Frontal cortex (tissue), 3 donors: ENCODE measurements at regions not wholly inside any gene's neighbourhood (a gene's known extent, or its start where the extent isn't known, plus 50 kb on each side); places are given as distances from the start of the nearest gene placed in this dataset.
A peak's percentile ranks its signal among the peaks of the same experiment; 100 is the strongest.

Experiments used
- DNase-seq, 2 donors: peaks; one replicate each; pipeline ENCODE4 v3.0.0; 2012; ENCODE audit warnings: low spot score in 2 of 2
- FAIRE-seq: peaks from 2 replicates; lab custom pipeline; 2012; peaks lifted over from hg19 to GRCh38; lab: Jason Lieb, UNC
- donor health status: control.
- donor health status: control.
- donor health status: control.

GRCh38 chr5:88666761-88667495, 216.1 kb downstream of the MEF2C start:
- FAIRE-seq (no peak), DNase-seq (no peak)

- FAIRE-seq (no peak), DNase-seq (no peak)
Observed at GRCh38 chr5:88665750-88666215, 217.2 kb downstream of the MEF2C start.

DNA sequence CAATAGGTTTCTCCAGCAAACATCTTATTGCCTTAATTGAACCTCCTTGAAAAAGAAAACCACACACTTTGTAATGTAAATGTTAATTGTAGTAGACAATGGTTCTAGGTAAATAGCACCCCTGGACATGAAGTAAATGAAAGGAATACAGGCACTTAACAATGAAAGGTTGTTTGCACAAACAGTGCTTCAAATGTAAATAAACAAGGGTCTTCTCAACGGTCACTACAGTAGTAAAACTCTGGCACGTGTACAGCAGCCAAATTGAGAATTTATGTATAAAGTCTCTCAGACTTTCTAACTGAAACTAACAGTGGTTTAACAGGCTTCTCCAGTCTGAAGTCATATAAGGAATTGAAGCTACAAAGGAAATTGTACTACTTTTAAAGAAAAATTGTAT, 218.3 kb downstream of the MEF2C start:
- no peak for FAIRE-seq
- DNase-seq, result no peak

GRCh38 chr5:88663793-88664216, 219.2 kb downstream of the MEF2C start:
- DNase-seq, result no peak
- peak; percentile 24 for FAIRE-seq

GRCh38 chr5:88662846-88663245, 220.1 kb downstream of the MEF2C start:
- DNase-seq (no peak), FAIRE-seq (no peak)

- DNase-seq, result no peak
- FAIRE-seq, result no peak
Observed at GRCh38 chr5:88661806-88662207, 221.2 kb downstream of the MEF2C start.

DNA sequence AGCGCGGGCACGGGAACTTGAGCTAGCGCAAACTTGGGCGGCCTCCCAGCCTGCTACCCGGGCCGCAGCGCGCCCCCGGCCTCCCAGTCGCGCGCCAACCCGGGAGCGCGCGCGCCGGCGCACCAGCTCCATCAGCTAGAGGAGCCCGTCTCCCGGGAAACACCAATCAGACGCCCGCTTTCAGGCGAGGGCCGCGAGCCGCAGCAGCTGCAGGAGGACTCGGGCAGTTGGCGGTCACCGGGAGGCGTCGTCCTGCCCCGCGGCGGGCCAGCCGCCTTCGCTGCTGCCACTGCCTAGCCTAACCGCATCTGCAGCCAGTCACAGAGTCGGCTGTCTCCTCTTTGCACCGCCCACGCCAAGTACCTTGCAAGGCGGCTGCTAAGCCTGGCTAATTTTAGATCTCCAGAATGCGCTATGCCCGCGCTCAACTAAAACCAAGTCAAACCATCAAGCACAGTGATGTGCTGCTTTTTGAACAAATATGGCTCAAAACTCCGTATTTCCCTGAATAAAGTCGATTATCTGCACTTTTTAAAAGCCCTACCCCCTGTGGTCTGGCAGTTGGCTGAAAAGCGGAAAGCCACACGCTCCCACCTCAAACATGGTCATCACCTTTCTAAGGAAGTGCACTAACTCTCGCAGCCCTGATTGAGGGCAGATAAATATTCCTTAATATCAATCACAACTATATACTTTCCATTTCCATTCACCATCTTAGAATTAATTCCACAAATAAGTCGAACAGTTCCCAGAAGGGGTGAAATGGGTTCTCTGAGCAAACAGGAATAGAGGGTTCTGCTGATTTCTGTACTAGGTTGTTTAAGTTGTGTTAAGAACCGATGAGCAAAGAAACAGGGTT, 221.8 kb downstream of the MEF2C start:
- no peak for FAIRE-seq
- peak; percentile 80 to 86 for DNase-seq

- FAIRE-seq, result no peak
- peak in 1 of 2 donors; percentile 37 for DNase-seq
Observed at GRCh38 chr5:88660264-88660946, 222.6 kb downstream of the MEF2C start.

DNA sequence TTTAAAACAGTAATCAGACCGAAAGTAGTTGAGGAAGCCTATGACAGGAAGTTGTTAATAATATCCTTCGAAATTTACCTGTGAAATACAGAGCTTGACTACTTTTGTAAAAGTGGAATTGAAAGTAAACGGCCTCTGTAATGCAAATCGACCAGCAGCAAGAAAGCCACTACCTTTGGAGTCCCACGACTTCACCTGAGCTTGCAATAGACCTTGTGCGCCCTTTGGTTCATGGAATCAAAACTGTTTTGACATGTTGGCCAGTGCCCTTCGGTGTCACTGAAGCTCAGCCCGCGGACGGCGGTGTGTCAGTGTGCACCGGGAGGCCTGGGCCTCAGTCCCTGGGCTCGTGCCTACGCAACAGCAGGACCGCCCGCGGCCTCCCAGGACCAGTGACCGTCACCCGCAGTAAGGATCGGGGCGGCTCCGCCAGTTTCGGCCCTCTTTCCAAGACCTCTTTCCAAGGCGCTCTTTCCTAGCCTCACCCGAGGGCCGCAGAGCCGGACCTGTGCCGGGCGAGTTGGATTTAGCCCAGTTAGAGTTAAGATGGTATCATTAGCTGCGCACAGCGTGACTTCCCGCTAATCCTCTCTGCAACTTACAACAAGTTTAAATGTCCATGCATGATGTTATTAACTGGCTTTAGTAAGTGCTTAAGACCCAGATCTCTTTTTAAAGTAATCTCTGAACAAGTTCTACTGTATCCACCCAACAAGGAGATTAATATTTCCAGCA, 223.3 kb downstream of the MEF2C start:
- no peak for FAIRE-seq

GRCh38 chr5:88658886-88659285, 224.1 kb downstream of the MEF2C start:
- FAIRE-seq (peak; percentile 74), DNase-seq (no peak)

More for the DNA sequence above, 223.3 kb downstream of the MEF2C start:
- no peak for DNase-seq

DNA sequence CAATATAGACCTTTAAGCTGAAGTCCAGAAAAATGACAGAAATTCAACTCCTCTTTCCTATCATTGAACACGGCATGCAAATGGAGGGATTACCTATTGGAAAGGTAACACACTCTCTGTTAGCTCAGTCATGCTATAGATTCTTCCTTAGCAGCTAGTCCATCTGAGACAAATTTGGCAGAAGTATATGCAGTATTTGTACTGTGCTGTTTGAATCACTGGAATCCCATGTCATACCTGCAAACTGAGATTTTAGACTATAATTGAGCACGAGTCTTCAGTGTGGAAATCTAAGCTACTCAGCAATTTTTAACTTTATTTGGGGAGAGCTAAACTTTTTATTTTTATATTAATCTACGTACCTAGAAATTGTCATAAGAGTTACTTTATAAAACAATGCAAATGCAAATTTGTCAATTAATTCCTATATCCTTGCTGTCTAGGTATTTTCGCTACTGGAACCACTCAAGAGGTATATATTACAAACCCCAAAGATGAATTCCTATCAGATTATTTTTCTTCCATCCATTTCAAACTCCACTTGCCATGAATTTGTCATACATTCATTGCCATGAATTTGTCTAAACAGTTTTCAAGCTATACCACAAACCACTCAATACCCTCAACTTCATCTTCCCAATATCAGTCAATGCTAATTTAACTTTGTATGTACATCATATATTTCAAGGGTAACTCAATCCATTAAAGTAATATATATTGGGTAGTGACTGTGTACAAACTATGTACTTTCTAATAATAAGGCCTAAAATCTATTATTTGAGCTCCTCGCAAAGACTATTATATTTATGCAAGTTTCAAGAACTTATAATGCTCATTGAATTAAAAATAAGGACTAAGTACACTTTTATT, 224.8 kb downstream of the MEF2C start:
- DNase-seq (no peak), FAIRE-seq (no peak)

DNA sequence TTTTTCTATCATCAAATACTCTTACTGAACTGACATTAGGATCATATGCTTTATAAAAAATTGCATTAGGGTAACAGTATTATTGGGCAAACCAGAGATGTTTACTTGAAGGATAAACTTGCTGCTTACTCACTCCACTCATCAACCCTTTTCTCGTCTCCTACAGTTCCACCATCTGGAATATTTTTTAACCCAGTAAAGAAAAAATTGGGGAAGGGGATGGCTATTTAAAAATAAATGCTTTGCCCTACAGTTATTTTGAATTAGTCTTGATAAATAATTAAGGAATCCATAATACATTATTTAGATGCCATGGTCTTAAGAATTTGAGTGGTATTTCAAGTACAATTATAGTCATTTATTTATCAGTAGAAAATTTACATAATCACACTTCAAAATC, 225.8 kb downstream of the MEF2C start:
- DNase-seq (no peak), FAIRE-seq (no peak)

- DNase-seq (no peak), FAIRE-seq (peak; percentile 70)
Observed at GRCh38 chr5:88656221-88656950, 226.6 kb downstream of the MEF2C start.

DNA sequence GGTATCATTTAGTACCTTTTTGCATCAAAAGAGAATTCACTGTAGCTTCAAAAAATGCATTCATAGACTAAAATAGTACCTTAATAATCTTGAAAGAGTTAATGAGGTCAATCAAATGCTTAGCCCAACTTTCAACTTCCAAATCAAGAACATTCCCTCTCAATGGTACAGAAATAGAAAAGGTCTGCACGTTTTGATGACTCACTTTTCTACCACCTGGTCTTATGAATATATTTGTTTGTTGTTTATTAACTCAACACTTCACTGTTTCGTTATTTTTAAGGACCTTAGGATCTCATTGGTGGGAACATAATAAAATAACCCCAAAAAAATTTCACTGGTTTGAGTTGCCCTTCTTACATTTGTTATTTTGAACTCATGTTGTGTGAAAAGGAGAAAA, 229.5 kb downstream of the MEF2C start:
- FAIRE-seq (no peak), DNase-seq (no peak)

- FAIRE-seq (no peak), DNase-seq (no peak)
Observed at GRCh38 chr5:88647901-88648300, 235.1 kb downstream of the MEF2C start.

GRCh38 chr5:88646866-88647265, 236.1 kb downstream of the MEF2C start:
- FAIRE-seq (no peak), DNase-seq (no peak)

- FAIRE-seq, result no peak
- DNase-seq, result no peak
Observed at GRCh38 chr5:88644676-88645075, 238.3 kb downstream of the MEF2C start.

GRCh38 chr5:88643315-88643714, 239.7 kb downstream of the MEF2C start:
- no peak for DNase-seq
- FAIRE-seq, result no peak
